GM18867 (cell line): ENCODE measurements at regions not wholly inside any gene's neighbourhood (a gene's known extent, or its start where the extent isn't known, plus 50 kb on each side); places are given as distances from the start of the nearest gene placed in this dataset.
"Not testable (repeated sequence)": the region's sequence is repeated elsewhere in the genome, so short reads cannot be mapped to it uniquely, and the experiment has no call there.

Experiments
- ATAC-seq: cut with Tn5 transposase; IDR thresholded peaks from one replicate; pipeline ENCODE4 v1.9.1; 2021; ENCODE audit warnings: mild to moderate bottlenecking, moderate library complexity; ENCODE audit not compliant: unreplicated experiment

GRCh38 chr3:30538791-30539190, 67.6 kb upstream of the TGFBR2 start:
- no peak for ATAC-seq

GRCh38 chr3:30539206-30539605, 67.2 kb upstream of the TGFBR2 start:
- ATAC-seq, result no peak

- no peak for ATAC-seq
Observed at GRCh38 chr3:30539772-30540171, 66.6 kb upstream of the TGFBR2 start.

GRCh38 chr3:30541156-30541555, 65.2 kb upstream of the TGFBR2 start:
- ATAC-seq, result not testable (repeated sequence)

GRCh38 chr3:30542897-30543296, 63.5 kb upstream of the TGFBR2 start:
- no peak for ATAC-seq

GRCh38 chr3:30544812-30545211, 61.6 kb upstream of the TGFBR2 start:
- no peak for ATAC-seq

GRCh38 chr3:30546934-30547333, 59.5 kb upstream of the TGFBR2 start:
- ATAC-seq, result no peak

GRCh38 chr3:30547716-30548115, 58.7 kb upstream of the TGFBR2 start:
- ATAC-seq, result no peak

- peak; percentile 62 for ATAC-seq
Observed at GRCh38 chr3:30548600-30548999, 57.8 kb upstream of the TGFBR2 start.

- ATAC-seq, result no peak
Observed at GRCh38 chr3:30549600-30549999, 56.8 kb upstream of the TGFBR2 start.

- ATAC-seq, result no peak
Observed at GRCh38 chr3:30550246-30550645, 56.2 kb upstream of the TGFBR2 start.

- no peak for ATAC-seq
Observed at GRCh38 chr3:30551266-30551665, 55.1 kb upstream of the TGFBR2 start.

GRCh38 chr3:30551927-30552326, 54.5 kb upstream of the TGFBR2 start:
- ATAC-seq, result no peak

- ATAC-seq, result no peak
Observed at GRCh38 chr3:30553641-30554316, 52.6 kb upstream of the TGFBR2 start.

- ATAC-seq, result no peak
Observed at GRCh38 chr3:30554317-30554690, 52.1 kb upstream of the TGFBR2 start.

- ATAC-seq, result no peak
Observed at GRCh38 chr3:30555968-30556367, 50.4 kb upstream of the TGFBR2 start.
